ENCODE measurements at regions not wholly inside any gene's neighbourhood (a gene's known extent, or its start where the extent isn't known, plus 50 kb on each side); places are given as distances from the start of the nearest gene placed in this dataset.

- no peaks in the 10 kb centered on the region for H3K79me2 ChIP-seq (ENCODE audit: insufficient read depth, low read depth)
- H3K27ac ChIP-seq, result no peak overlapping the region
- H3K4me2 ChIP-seq, result no peak overlapping the region
- no peak overlapping the region for H2AFZ ChIP-seq (ENCODE audit: low read depth)
- H3K9ac ChIP-seq, result no peak overlapping the region
- H3K4me3 ChIP-seq (IDR thresholded peaks at IDR 0.05; ENCODE audit: insufficient read depth, low read depth, low read length), result no peak overlapping the region
- no peaks in the 10 kb centered on the region for H3K27me3 ChIP-seq (ENCODE audit: insufficient read depth, low read depth)
- no peaks in the 10 kb centered on the region for H4K20me1 ChIP-seq (ENCODE audit: insufficient read depth)
- TF ChIP-seq CTCF (conservative IDR thresholded peaks at IDR 0.05; ENCODE audit: low read depth, low read length), result no peak
- no peaks in the 10 kb centered on the region for H3K4me1 ChIP-seq (ENCODE audit: low read depth, poor library complexity, severe bottlenecking)
- H3K36me3 ChIP-seq (ENCODE audit: insufficient read depth), result no peaks in the 10 kb centered on the region
Measured at GRCh38 chr14:34218881-34219280, 243.2 kb downstream of the SPTSSA start.

- no peak overlapping the region for H3K9ac ChIP-seq
- H3K4me1 ChIP-seq (ENCODE audit: low read depth, poor library complexity, severe bottlenecking), result no peaks in the 10 kb centered on the region
- no peak overlapping the region for H2AFZ ChIP-seq (ENCODE audit: low read depth)
- no peaks in the 10 kb centered on the region for H3K36me3 ChIP-seq (ENCODE audit: insufficient read depth)
- no peaks in the 10 kb centered on the region for H4K20me1 ChIP-seq (ENCODE audit: insufficient read depth)
- no peak overlapping the region for H3K4me2 ChIP-seq
- no peaks in the 10 kb centered on the region for H3K27me3 ChIP-seq (ENCODE audit: insufficient read depth, low read depth)
- H3K4me3 ChIP-seq (IDR thresholded peaks at IDR 0.05; ENCODE audit: insufficient read depth, low read depth, low read length), result no peak overlapping the region
- no peak overlapping the region for H3K27ac ChIP-seq
- no peaks in the 10 kb centered on the region for H3K79me2 ChIP-seq (ENCODE audit: insufficient read depth, low read depth)
- no peak for TF ChIP-seq CTCF (conservative IDR thresholded peaks at IDR 0.05; ENCODE audit: low read depth, low read length)
Measured at GRCh38 chr14:34214961-34215360, 247.1 kb downstream of the SPTSSA start.

GRCh38 chr14:34213332-34213731 lies 248.7 kb downstream of the SPTSSA start:
- TF ChIP-seq CTCF (conservative IDR thresholded peaks at IDR 0.05; ENCODE audit: low read depth, low read length), result no peak
- H3K9ac ChIP-seq, result no peak overlapping the region
- no peaks in the 10 kb centered on the region for H3K36me3 ChIP-seq (ENCODE audit: insufficient read depth)
- no peak overlapping the region for H3K4me2 ChIP-seq
- H3K27ac ChIP-seq, result no peak overlapping the region
- no peaks in the 10 kb centered on the region for H3K27me3 ChIP-seq (ENCODE audit: insufficient read depth, low read depth)
- no peak overlapping the region for H3K4me3 ChIP-seq (IDR thresholded peaks at IDR 0.05; ENCODE audit: insufficient read depth, low read depth, low read length)
- H3K79me2 ChIP-seq (ENCODE audit: insufficient read depth, low read depth), result no peaks in the 10 kb centered on the region
- H2AFZ ChIP-seq (ENCODE audit: low read depth), result no peak overlapping the region
- H4K20me1 ChIP-seq (ENCODE audit: insufficient read depth), result no peaks in the 10 kb centered on the region
- H3K4me1 ChIP-seq (ENCODE audit: low read depth, poor library complexity, severe bottlenecking), result no peaks in the 10 kb centered on the region

- H3K9ac ChIP-seq, result no peak overlapping the region
- TF ChIP-seq CTCF (conservative IDR thresholded peaks at IDR 0.05; ENCODE audit: low read depth, low read length), result no peak
Measured at GRCh38 chr14:34212172-34212929, 249.7 kb downstream of the SPTSSA start.

More at GRCh38 chr14:34212172-34212929, 249.7 kb downstream of the SPTSSA start:
- no peaks in the 10 kb centered on the region for H3K36me3 ChIP-seq (ENCODE audit: insufficient read depth)
- no peak overlapping the region for H3K4me2 ChIP-seq
- H4K20me1 ChIP-seq (ENCODE audit: insufficient read depth), result no peaks in the 10 kb centered on the region
- no peaks in the 10 kb centered on the region for H3K27me3 ChIP-seq (ENCODE audit: insufficient read depth, low read depth)
- H3K4me1 ChIP-seq (ENCODE audit: low read depth, poor library complexity, severe bottlenecking), result no peaks in the 10 kb centered on the region
- H3K79me2 ChIP-seq (ENCODE audit: insufficient read depth, low read depth), result no peaks in the 10 kb centered on the region
- no peak overlapping the region for H2AFZ ChIP-seq (ENCODE audit: low read depth)
- no peak overlapping the region for H3K4me3 ChIP-seq (IDR thresholded peaks at IDR 0.05; ENCODE audit: insufficient read depth, low read depth, low read length)
- H3K27ac ChIP-seq, result no peak overlapping the region

Data from KMS-11 (cell line).